ENCODE measurements at regions not wholly inside any gene's neighbourhood (a gene's known extent, or its start where the extent isn't known, plus 50 kb on each side); places are given as distances from the start of the nearest gene placed in this dataset.

DNA sequence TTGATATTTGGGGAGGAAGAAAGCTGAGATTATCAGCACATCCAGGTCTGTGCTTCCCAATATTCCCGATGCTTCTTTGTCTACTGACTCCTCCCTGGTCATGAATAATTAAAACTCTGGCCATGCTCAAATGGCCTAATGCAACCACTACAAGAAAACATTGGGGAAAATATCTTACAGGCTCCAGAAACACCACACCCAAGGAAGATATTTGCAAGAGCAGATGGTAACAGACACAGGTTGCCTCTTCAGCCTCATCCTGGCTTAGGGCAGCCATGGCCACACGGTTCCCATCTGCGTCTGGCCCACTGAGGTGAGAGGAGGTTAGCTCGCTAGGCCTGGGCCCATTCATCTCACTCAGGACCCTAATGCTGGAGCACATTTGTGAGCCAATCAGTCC, 108.4 kb upstream of the SDK1 start:
- no peak overlapping the region for H3K23ac ChIP-seq (ENCODE audit: low read depth, low read length)
- no TSS peak for BruUV-seq (replicated peaks)
- H3K4ac ChIP-seq (ENCODE audit: low read depth, low read length) = no peak overlapping the region
- DNase-seq = no peak
- H2AK5ac ChIP-seq (ENCODE audit: low read depth, low read length) = no peak overlapping the region
- no peak overlapping the region; the same call in 1 of the 2 replicates for H3K18ac ChIP-seq (ENCODE audit: low read depth, low read length)
- no peak overlapping the region for H2BK120ac ChIP-seq (ENCODE audit: low read depth, low read length)
- no peak for ATAC-seq (ENCODE audit: low read depth)
- no CpG with 5 or more reads among the region's 4 CpGs for WGBS, 2 experiments (ENCODE audit: extremely low coverage in 2 of 2, insufficient read length in 1 of 2)
- dilution Hi-C loops (cut with HindIII; ENCODE audit: low sequenced_read_pairs, unreplicated experiment) = no loop called here
- H4K20me1 ChIP-seq (ENCODE audit: insufficient read depth, low read length) = no peaks in the 10 kb centered on the region
- no peak overlapping the region for H2BK5ac ChIP-seq (ENCODE audit: low read depth, low read length, poor library complexity, severe bottlenecking)
- H2BK15ac ChIP-seq (ENCODE audit: low read depth, low read length) = no peak overlapping the region
- H3K56ac ChIP-seq (ENCODE audit: extremely low read depth, insufficient read depth, low read length) = no peak overlapping the region
- H4K91ac ChIP-seq (ENCODE audit: insufficient read depth, low read depth, low read length) = no peak overlapping the region
- peaks cover 3% of the 10 kb centered on the region; the same call in 1 of the 2 replicates for H3K4me1 ChIP-seq (ENCODE audit: control insufficient read depth, insufficient read depth, low read length)
- no peak overlapping the region for H2AK9ac ChIP-seq (replicated peaks; ENCODE audit: low read depth, low read length, poor library complexity)
- no peak overlapping the region for H4K8ac ChIP-seq (ENCODE audit: low read depth in 2 of 2, low read length in 2 of 2)
- no peaks in the 10 kb centered on the region for H3K27me3 ChIP-seq (ENCODE audit: control insufficient read depth, insufficient read depth, low read length)
- H4K5ac ChIP-seq (ENCODE audit: low read depth, low read length) = no peak overlapping the region; the same call in 1 of the 2 replicates
- no peak overlapping the region for H3K14ac ChIP-seq (replicated peaks; ENCODE audit: low read depth, low read length)
- POLR2A ChIA-PET (ENCODE audit: unreplicated experiment) = no interaction called here
- H3K9ac ChIP-seq (ENCODE audit: low read depth, low read length) = no peak overlapping the region
- H3K4me2 ChIP-seq (ENCODE audit: low read depth, low read length) = no peak overlapping the region
- no peak overlapping the region for H3K4me3 ChIP-seq (ENCODE audit: insufficient read depth, low read depth, low read length)
- H2AFZ ChIP-seq (replicated peaks; ENCODE audit: low read length, poor library complexity) = no peak overlapping the region
- intact Hi-C loops (cut with micrococcal nuclease) = no loop called here
- in situ Hi-C loops (cut with MboI; ENCODE audit: low sequenced_read_pairs) = no loop called here
- no peaks in the 10 kb centered on the region for H3K79me1 ChIP-seq (ENCODE audit: low read depth in 1 of 2, low read length in 2 of 2)
- CTCF ChIA-PET = no interaction called here
- H3K27ac ChIP-seq (ENCODE audit: insufficient read depth, low read length) = no peak overlapping the region
- H3K9me1 ChIP-seq (ENCODE audit: insufficient read depth, low read length) = no peaks in the 10 kb centered on the region; the same call in 1 of the 2 replicates
- H3K36me3 ChIP-seq (ENCODE audit: control insufficient read depth, insufficient read depth, low read length) = no peaks in the 10 kb centered on the region
- no peak overlapping the region for H2BK20ac ChIP-seq (ENCODE audit: low read depth, low read length)
- H3K9me3 ChIP-seq (ENCODE audit: control insufficient read depth, insufficient read depth, low read length) = no peaks in the 10 kb centered on the region
- TF ChIP-seq CHD1 (IDR thresholded peaks at IDR 0.05; ENCODE audit: low read depth, low read length) = no peak
- no peak for TF ChIP-seq MXI1 (IDR thresholded peaks at IDR 0.05; ENCODE audit: borderline replicate concordance, low read depth, low read length)
